NCI-H524 treated with DMSO at 0.1 percent for 48 hours (cell line): ENCODE measurements at regions not wholly inside any gene's neighbourhood (a gene's known extent, or its start where the extent isn't known, plus 50 kb on each side); places are given as distances from the start of the nearest gene placed in this dataset.

Source experiments
- DNase-seq: peaks from one replicate; lab custom pipeline; 2025; lab: John Stamatoyannopoulos, UW

GRCh38 chr12:24414480-24414879, 465.0 kb upstream of the SOX5 start:
- no peak for DNase-seq

GRCh38 chr12:24411948-24412347, 462.5 kb upstream of the SOX5 start:
- DNase-seq, result no peak

GRCh38 chr12:24409868-24410267, 460.4 kb upstream of the SOX5 start:
- no peak for DNase-seq

GRCh38 chr12:24408305-24408704, 458.8 kb upstream of the SOX5 start:
- no peak for DNase-seq

- DNase-seq, result no peak
Observed at GRCh38 chr12:24407884-24408283, 458.4 kb upstream of the SOX5 start.

GRCh38 chr12:24404086-24404815, 454.8 kb upstream of the SOX5 start:
- no peak for DNase-seq

- no peak for DNase-seq
Observed at GRCh38 chr12:24400533-24400932, 451.1 kb upstream of the SOX5 start.

- no peak for DNase-seq
Observed at GRCh38 chr12:24398605-24399004, 449.1 kb upstream of the SOX5 start.

GRCh38 chr12:24396224-24396623, 446.8 kb upstream of the SOX5 start:
- no peak for DNase-seq

GRCh38 chr12:24394246-24394645, 444.8 kb upstream of the SOX5 start:
- no peak for DNase-seq

- DNase-seq, result no peak
Observed at GRCh38 chr12:24393071-24393470, 443.6 kb upstream of the SOX5 start.

- DNase-seq, result no peak
Observed at GRCh38 chr12:24389394-24389793, 439.9 kb upstream of the SOX5 start.

- DNase-seq, result no peak
Observed at GRCh38 chr12:24387381-24387780, 437.9 kb upstream of the SOX5 start.

- no peak for DNase-seq
Observed at GRCh38 chr12:24386836-24387235, 437.4 kb upstream of the SOX5 start.

GRCh38 chr12:24381790-24382189, 432.3 kb upstream of the SOX5 start:
- DNase-seq, result no peak

GRCh38 chr12:24379861-24380521, 430.5 kb upstream of the SOX5 start:
- peak; percentile 10 for DNase-seq

- DNase-seq, result no peak
Observed at GRCh38 chr12:24379433-24379832, 430.0 kb upstream of the SOX5 start.

- DNase-seq, result no peak
Observed at GRCh38 chr12:24378548-24379407, 429.3 kb upstream of the SOX5 start.

GRCh38 chr12:24374452-24374851, 425.0 kb upstream of the SOX5 start:
- DNase-seq, result no peak

- DNase-seq, result no peak
Observed at GRCh38 chr12:24373004-24373403, 423.5 kb upstream of the SOX5 start.

GRCh38 chr12:24366514-24366913, 417.0 kb upstream of the SOX5 start:
- DNase-seq, result no peak

- DNase-seq, result no peak
Observed at GRCh38 chr12:24364921-24365320, 415.5 kb upstream of the SOX5 start.
